Sigmoid colon (tissue), 6 donors: ENCODE measurements at regions not wholly inside any gene's neighbourhood (a gene's known extent, or its start where the extent isn't known, plus 50 kb on each side); places are given as distances from the start of the nearest gene placed in this dataset.

Experiments used
- DNase-seq: peaks from one replicate; pipeline ENCODE4 v3.0.0-alpha.2; 2019
- H3K27ac ChIP-seq, 4 donors: fragments of 200-600 bp; sonication (generic); one replicate each; pipeline ENCODE4 v1.5.1; 2016 to 2019; ENCODE audit warnings: mild to moderate bottlenecking in 1 of 4
- H3K27me3 ChIP-seq, 3 donors: fragments of 200-600 bp; sonication (generic); one replicate each; pipeline ENCODE4 v1.5.1; 2019; ENCODE audit warnings: mild to moderate bottlenecking in 1 of 3
- H3K36me3 ChIP-seq, 4 donors: fragments of 200-600 bp; sonication (generic); one replicate each; pipeline ENCODE4 v1.5.1; 2016 to 2019
- H3K4me1 ChIP-seq, 4 donors: fragments of 200-600 bp; sonication (generic); one replicate each; pipeline ENCODE4 v1.5.1; 2017 to 2019
- H3K4me3 ChIP-seq, 4 donors: fragments of 200-600 bp; sonication (generic); one replicate each; pipeline ENCODE4 v1.5.1; 2017 to 2019; ENCODE audit warnings: mild to moderate bottlenecking in 2 of 4, moderate library complexity in 1 of 4
- H3K9me3 ChIP-seq, 4 donors: fragments of 200-600 bp in 3 of 4; sonication (generic) in 3 of 4; one replicate each; pipeline versions ENCODE4 v1.5.1 to v1.6.1; 2013 to 2019
- EP300 ChIP-seq, 4 donors: sonication (generic); formaldehyde crosslinking; IDR thresholded peaks; one replicate each; pipeline ENCODE4 v1.6.1; 2017; ENCODE audit warnings: antibody characterized with exemption in 4 of 4
- POLR2A ChIP-seq, 2 donors: fragments of 450-650 bp; IDR thresholded peaks; one replicate each; pipeline ENCODE4 v1.6.1; 2016; ENCODE audit warnings: antibody characterized with exemption in 2 of 2, mild to moderate bottlenecking in 2 of 2, moderate library complexity in 2 of 2
- POLR2AphosphoS5 ChIP-seq, 4 donors: sonication (generic); formaldehyde crosslinking; IDR thresholded peaks; one replicate each; pipeline ENCODE4 v1.6.1; 2017; ENCODE audit warnings: antibody characterized with exemption in 4 of 4
- WGBS, 2 donors: extraction: QIAGEN DNeasy Blood & Tissue Kit; methylation state at CpG; one replicate each; pipeline ENCODE4 v1.1.7; 2013; 5-methylcytosine and 5-hydroxymethylcytosine counted together
- intact Hi-C: fragments of 100-400 bp; cut with DNase I; formaldehyde crosslinking; loops from one replicate; pipeline ENCODE4 v1.15.1; 2023
- TF ChIP-seq, protein P1 (sequence below), 4 experiments: fragments of 450-650 bp in 3 of 4; fragments of 200-600 bp in 1 of 4; IDR thresholded peaks; one replicate each; pipeline ENCODE4 v1.5.1; 2016 to 2019; ENCODE audit warnings: antibody characterized with exemption in 4 of 4, mild to moderate bottlenecking in 3 of 4, moderate library complexity in 2 of 4
- donor health status: healthy with polysubstance abuse.
- donor health status: healthy.

DNA sequence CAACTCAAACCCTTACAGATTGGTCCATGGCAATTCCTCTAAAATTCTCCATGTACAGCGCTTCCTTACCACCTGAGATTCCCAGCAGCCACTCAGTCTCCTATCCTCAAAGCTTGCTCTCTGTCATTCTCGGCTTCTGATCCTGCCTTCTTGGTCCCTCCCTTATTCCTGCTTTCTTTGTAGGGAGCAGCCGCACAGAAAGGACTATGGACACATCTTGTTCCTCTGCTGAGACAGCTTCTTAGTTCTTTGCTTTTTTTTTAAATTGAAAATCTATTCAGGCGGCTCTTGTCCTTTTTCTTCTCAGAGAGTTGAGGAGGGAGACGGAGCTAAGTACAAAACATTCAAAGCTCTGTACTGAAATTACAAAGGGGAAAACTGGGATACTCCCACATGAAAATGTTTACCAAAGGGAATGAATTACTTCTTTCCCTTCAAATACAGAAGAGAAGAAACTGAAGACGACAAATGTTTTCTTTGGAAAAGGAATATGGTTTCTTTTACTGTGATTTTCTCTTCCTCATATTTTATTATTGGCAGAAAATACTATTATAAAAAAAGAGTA lies 285.1 kb downstream of the IL20RB start:
- Histone ChIP-seq H3K27ac (no peak overlapping the region), H3K4me1 (no peaks in the 10 kb centered on the region), H3K4me3 (no peak overlapping the region), H3K36me3 (no peaks in the 10 kb centered on the region), H3K27me3 (no peaks in the 10 kb centered on the region), H3K9me3 (no peaks in the 10 kb centered on the region)
- no peak for DNase-seq
- WGBS, 2 donors = 68 to 84% methylated on average over 6 of the region's 6 CpGs
- TF ChIP-seq POLR2AphosphoS5 (IDR thresholded peaks at IDR 0.05) = no peak
- intact Hi-C loops = no loop called here

DNA sequence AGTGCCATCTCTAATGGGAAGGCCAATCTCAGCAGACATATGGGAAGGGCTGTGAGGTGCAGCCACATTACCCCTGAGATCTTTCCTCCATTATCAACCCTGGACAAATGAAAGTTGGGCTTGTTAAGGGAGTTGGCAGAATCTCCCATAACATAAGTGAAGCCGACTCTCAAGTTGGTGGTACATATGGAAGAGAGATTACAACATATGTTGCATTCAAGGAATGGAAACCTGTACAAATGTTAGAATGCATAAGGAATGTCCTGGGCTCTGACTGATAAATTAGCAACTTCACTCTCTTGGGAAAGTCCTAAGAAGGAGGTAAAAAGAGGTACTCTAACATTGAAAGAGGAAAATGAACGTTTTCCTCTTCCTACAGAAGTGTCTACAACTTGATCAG lies 288.7 kb downstream of the IL20RB start:
- intact Hi-C loops = no loop called here
- TF ChIP-seq EP300 (IDR thresholded peaks at IDR 0.05) (no peak), POLR2AphosphoS5 (IDR thresholded peaks at IDR 0.05) (no peak), POLR2A (IDR thresholded peaks at IDR 0.05) (no peak)
- TF ChIP-seq, protein P1, sequence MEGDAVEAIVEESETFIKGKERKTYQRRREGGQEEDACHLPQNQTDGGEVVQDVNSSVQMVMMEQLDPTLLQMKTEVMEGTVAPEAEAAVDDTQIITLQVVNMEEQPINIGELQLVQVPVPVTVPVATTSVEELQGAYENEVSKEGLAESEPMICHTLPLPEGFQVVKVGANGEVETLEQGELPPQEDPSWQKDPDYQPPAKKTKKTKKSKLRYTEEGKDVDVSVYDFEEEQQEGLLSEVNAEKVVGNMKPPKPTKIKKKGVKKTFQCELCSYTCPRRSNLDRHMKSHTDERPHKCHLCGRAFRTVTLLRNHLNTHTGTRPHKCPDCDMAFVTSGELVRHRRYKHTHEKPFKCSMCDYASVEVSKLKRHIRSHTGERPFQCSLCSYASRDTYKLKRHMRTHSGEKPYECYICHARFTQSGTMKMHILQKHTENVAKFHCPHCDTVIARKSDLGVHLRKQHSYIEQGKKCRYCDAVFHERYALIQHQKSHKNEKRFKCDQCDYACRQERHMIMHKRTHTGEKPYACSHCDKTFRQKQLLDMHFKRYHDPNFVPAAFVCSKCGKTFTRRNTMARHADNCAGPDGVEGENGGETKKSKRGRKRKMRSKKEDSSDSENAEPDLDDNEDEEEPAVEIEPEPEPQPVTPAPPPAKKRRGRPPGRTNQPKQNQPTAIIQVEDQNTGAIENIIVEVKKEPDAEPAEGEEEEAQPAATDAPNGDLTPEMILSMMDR (IDR thresholded peaks at IDR 0.05) = no peak
- Histone ChIP-seq H3K9me3 (no peaks in the 10 kb centered on the region), H3K27ac (no peak overlapping the region), H3K27me3 (no peaks in the 10 kb centered on the region), H3K4me3 (no peak overlapping the region), H3K4me1 (no peaks in the 10 kb centered on the region), H3K36me3 (no peaks in the 10 kb centered on the region)
- 53 to 69% methylated on average over 2 of the region's 2 CpGs for WGBS, 2 donors
- no peak for DNase-seq

DNA sequence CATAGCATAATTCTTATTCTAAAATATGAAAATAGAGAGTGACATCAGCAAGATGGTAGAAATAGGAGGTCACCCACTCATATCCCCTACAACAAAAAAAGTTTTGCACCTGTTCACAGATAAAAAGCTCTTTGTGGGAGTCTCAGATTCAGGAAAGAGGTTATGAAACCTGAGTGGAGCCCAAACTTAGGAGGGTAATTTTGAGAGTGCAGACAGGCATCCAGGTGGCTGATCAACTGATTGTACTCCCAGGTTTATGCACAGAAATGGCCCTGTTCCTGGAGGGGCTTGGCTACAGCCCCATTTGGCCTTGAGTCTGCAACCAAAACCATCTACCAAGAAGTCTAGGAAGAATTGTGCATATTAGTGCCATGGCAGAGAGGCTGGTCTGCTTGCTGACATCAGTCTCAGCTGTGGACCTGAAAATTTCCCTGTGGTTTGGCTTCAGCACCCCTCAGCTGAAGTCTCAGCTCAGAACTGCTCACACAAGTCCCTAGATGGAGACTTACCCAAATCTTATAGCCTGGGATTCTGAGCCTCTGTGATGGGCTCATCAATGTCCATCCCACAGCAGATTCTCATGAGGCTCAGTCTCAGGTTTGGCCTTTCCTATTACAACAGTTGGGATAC lies 291.6 kb downstream of the IL20RB start:
- H3K4me3 ChIP-seq = no peak overlapping the region
- H3K36me3 ChIP-seq = no peaks in the 10 kb centered on the region
- intact Hi-C loops = no loop called here
- H3K9me3 ChIP-seq = peaks cover 0 to 2% (median 0%) of the 10 kb centered on the region in 4 donors
- H3K27ac ChIP-seq = no peak overlapping the region
- H3K4me1 ChIP-seq = no peaks in the 10 kb centered on the region
- H3K27me3 ChIP-seq = no peaks in the 10 kb centered on the region
- TF ChIP-seq POLR2A (IDR thresholded peaks at IDR 0.05) = no peak
- TF ChIP-seq, protein P1 (IDR thresholded peaks at IDR 0.05) = no peak
- no peak for TF ChIP-seq EP300 (IDR thresholded peaks at IDR 0.05)
- no peak for TF ChIP-seq POLR2AphosphoS5 (IDR thresholded peaks at IDR 0.05)
- no peak for DNase-seq

DNA sequence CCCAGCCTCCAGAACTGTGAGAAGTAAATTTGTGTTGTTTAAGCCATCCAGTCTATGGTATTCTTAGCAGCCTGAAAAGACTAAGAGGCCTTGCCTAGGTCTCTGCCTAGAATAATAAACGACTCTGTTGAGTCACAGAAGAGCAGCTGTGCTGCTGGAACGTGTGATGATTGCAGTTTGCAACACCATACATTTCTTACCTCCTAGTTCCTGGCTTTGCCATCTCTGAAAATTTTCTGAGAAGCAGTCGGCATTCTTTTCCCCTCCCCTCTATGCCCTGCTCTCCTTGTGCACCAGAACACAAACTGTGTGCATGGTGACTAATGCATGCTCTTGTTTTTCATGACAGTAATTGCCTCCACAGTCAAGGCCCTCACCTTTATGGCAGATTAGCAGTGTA lies 301.3 kb downstream of the IL20RB start:
- 32 to 53% methylated on average over 3 of the region's 3 CpGs for WGBS, 2 donors
- no peak for DNase-seq

DNA sequence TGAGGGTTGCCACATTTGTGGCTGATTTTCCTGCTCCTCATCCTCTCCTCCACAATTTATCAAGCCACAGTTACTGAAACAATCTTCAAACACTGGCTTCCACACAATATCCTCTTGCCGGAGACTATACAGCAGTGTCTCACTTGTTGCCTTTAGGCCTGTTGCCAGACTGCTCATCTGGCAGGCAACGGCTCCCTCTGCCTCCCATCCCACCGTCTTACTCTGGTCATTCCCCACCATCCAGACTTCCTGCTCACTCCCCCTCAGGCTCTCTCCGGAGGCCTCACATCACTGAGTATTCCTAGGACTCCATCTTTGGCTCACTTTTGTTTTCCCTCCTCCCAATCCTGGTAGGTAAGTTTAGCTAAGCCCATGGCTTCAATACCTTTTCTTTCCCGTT lies 301.9 kb downstream of the IL20RB start:
- intact Hi-C loops = no loop called here
- Histone ChIP-seq H3K27ac (no peak overlapping the region), H3K36me3 (no peaks in the 10 kb centered on the region), H3K27me3 (no peaks in the 10 kb centered on the region), H3K4me3 (no peak overlapping the region), H3K9me3 (no peaks in the 10 kb centered on the region), H3K4me1 (no peaks in the 10 kb centered on the region)
- TF ChIP-seq, protein P1 (IDR thresholded peaks at IDR 0.05) = no peak
- no peak for TF ChIP-seq EP300 (IDR thresholded peaks at IDR 0.05)
- no peak for TF ChIP-seq POLR2AphosphoS5 (IDR thresholded peaks at IDR 0.05)
- no peak for TF ChIP-seq POLR2A (IDR thresholded peaks at IDR 0.05)
- WGBS, 2 donors = 34 to 38% methylated on average over 5 of the region's 5 CpGs
- DNase-seq = no peak

More for the DNA sequence above, 301.3 kb downstream of the IL20RB start:
- Histone ChIP-seq H3K4me1 (no peaks in the 10 kb centered on the region), H3K9me3 (no peaks in the 10 kb centered on the region), H3K27me3 (no peaks in the 10 kb centered on the region), H3K27ac (no peak overlapping the region), H3K4me3 (no peak overlapping the region), H3K36me3 (no peaks in the 10 kb centered on the region)
- intact Hi-C loops = no loop called here
- no peak for TF ChIP-seq POLR2A (IDR thresholded peaks at IDR 0.05)
- TF ChIP-seq POLR2AphosphoS5 (IDR thresholded peaks at IDR 0.05) = no peak
